NCI-H526 treated with DMSO at 0.1 percent for 48 hours (cell line): ENCODE measurements at regions not wholly inside any gene's neighbourhood (a gene's known extent, or its start where the extent isn't known, plus 50 kb on each side); places are given as distances from the start of the nearest gene placed in this dataset.
A peak's percentile ranks its signal among the peaks of the same experiment; 100 is the strongest.

Experiments used
- DNase-seq: peaks from one replicate; lab custom pipeline; 2025; lab: John Stamatoyannopoulos, UW

- no peak for DNase-seq
Observed at GRCh38 chr6:92945799-92946198, 473.6 kb downstream of the EPHA7 start.

GRCh38 chr6:92944132-92944531 is 475.2 kb downstream of the EPHA7 start:
- DNase-seq: no peak

- DNase-seq: no peak
Observed at GRCh38 chr6:92942549-92942948, 476.8 kb downstream of the EPHA7 start.

- no peak for DNase-seq
Observed at GRCh38 chr6:92934625-92935024, 484.7 kb downstream of the EPHA7 start.

GRCh38 chr6:92930171-92930570 is 489.2 kb downstream of the EPHA7 start:
- no peak for DNase-seq

GRCh38 chr6:92922216-92922806 is 497.0 kb downstream of the EPHA7 start:
- no peak for DNase-seq

- DNase-seq: no peak
Observed at GRCh38 chr6:92915466-92915865, 503.9 kb downstream of the EPHA7 start.

GRCh38 chr6:92911301-92911700 is 508.1 kb downstream of the EPHA7 start:
- DNase-seq: no peak

- DNase-seq: no peak
Observed at GRCh38 chr6:92910646-92911045, 508.7 kb downstream of the EPHA7 start.

GRCh38 chr6:92906385-92906784 is 513.0 kb downstream of the EPHA7 start:
- no peak for DNase-seq

GRCh38 chr6:92893741-92894140 is 525.6 kb downstream of the EPHA7 start:
- no peak for DNase-seq

GRCh38 chr6:92892626-92893170 is 526.7 kb downstream of the EPHA7 start:
- no peak for DNase-seq

- DNase-seq: no peak
Observed at GRCh38 chr6:92888316-92888715, 531.0 kb downstream of the EPHA7 start.

- no peak for DNase-seq
Observed at GRCh38 chr6:92887871-92888270, 531.5 kb downstream of the EPHA7 start.

- no peak for DNase-seq
Observed at GRCh38 chr6:92879526-92879925, 539.8 kb downstream of the EPHA7 start.

GRCh38 chr6:92864966-92865555 is 554.3 kb downstream of the EPHA7 start:
- DNase-seq: no peak

GRCh38 chr6:92849636-92850035 is 569.7 kb downstream of the EPHA7 start:
- DNase-seq: no peak

- DNase-seq: no peak
Observed at GRCh38 chr6:92848901-92849300, 570.5 kb downstream of the EPHA7 start.

- no peak for DNase-seq
Observed at GRCh38 chr6:92848459-92848858, 570.9 kb downstream of the EPHA7 start.

- DNase-seq: no peak
Observed at GRCh38 chr6:92847988-92848387, 571.4 kb downstream of the EPHA7 start.

- no peak for DNase-seq
Observed at GRCh38 chr6:92840246-92840930, 579.0 kb downstream of the EPHA7 start.

GRCh38 chr6:92828788-92829187 is 590.6 kb downstream of the EPHA7 start:
- DNase-seq: no peak

GRCh38 chr6:92827104-92827503 is 592.3 kb downstream of the EPHA7 start:
- peak; percentile 58 for DNase-seq
